ENCODE measurements at regions not wholly inside any gene's neighbourhood (a gene's known extent, or its start where the extent isn't known, plus 50 kb on each side); places are given as distances from the start of the nearest gene placed in this dataset.

- no peaks in the 10 kb centered on the region for H3K36me3 ChIP-seq (ENCODE audit: control insufficient read depth, insufficient read depth, low read length)
- DNase-seq: peak; percentile 89
- WGBS, 2 experiments (ENCODE audit: insufficient coverage in 1 of 2, insufficient read length in 1 of 2): 61 to 79% methylated on average over 3 to 42 of the region's 42 CpGs
- no peaks in the 10 kb centered on the region for H3K36me3 Mint-ChIP-seq (ENCODE audit: low read depth)
- H3K27ac Mint-ChIP-seq: no peak overlapping the region
- H3K4me1 ChIP-seq (ENCODE audit: control insufficient read depth, insufficient read depth, low read length): no peaks in the 10 kb centered on the region
- H3K9ac ChIP-seq (ENCODE audit: extremely low read depth, low read length, poor library complexity, severe bottlenecking): no peak overlapping the region
- H3K4me1 Mint-ChIP-seq: no peaks in the 10 kb centered on the region
- peaks cover 25% of the 10 kb centered on the region for H3K27me3 Mint-ChIP-seq (ENCODE audit: insufficient read depth)
- H3K9me3 Mint-ChIP-seq: no peaks in the 10 kb centered on the region
- no peak overlapping the region for H3K4me3 ChIP-seq (ENCODE audit: low read length)
- H3K27me3 ChIP-seq (ENCODE audit: control insufficient read depth, insufficient read depth, low read length, poor library complexity, severe bottlenecking): peaks cover 8% of the 10 kb centered on the region
- TF ChIP-seq CTCF (conservative IDR thresholded peaks at IDR 0.05): peak; percentile 93
- no peak overlapping the region for H3K27ac ChIP-seq (ENCODE audit: low read depth, low read length)
- no peak overlapping the region for H3K4me3 Mint-ChIP-seq
- no peaks in the 10 kb centered on the region for H3K9me3 ChIP-seq (ENCODE audit: control insufficient read depth, low read length)
These were observed 464.5 kb downstream of the ICE1 start for GRCh38 chr5:5886812-5887486.

DNA sequence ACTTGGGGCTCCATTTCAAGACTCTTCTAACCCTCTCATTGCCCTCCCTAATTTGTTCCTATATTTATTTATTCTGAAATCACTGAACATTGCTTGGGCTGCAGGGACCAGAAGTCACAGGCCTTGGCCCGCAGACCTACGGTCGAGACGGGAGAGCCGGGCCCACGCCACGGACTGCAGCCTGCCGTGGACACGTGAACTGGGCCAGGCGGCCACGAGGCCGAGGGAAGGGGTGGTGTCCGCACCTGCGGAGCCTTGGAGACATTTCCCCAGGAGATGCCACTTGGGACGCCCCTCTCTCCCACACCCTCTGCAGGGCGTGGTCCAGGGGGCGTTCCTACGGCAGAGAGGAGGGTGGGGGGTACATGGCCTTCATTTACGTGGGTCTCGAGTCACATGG, 463.9 kb downstream of the ICE1 start:
- Mint-ChIP-seq H3K4me1 (no peaks in the 10 kb centered on the region), H3K4me3 (no peak overlapping the region), H3K27me3 (ENCODE audit: insufficient read depth) (peaks cover 25% of the 10 kb centered on the region), H3K27ac (no peak overlapping the region), H3K9me3 (no peaks in the 10 kb centered on the region), H3K36me3 (ENCODE audit: low read depth) (no peaks in the 10 kb centered on the region)
- H3K27me3 ChIP-seq (ENCODE audit: control insufficient read depth, insufficient read depth, low read length, poor library complexity, severe bottlenecking): peaks cover 8% of the 10 kb centered on the region
- H3K9me3 ChIP-seq (ENCODE audit: control insufficient read depth, low read length): no peaks in the 10 kb centered on the region
- H3K4me1 ChIP-seq (ENCODE audit: control insufficient read depth, insufficient read depth, low read length): no peaks in the 10 kb centered on the region
- no peak for TF ChIP-seq CTCF (conservative IDR thresholded peaks at IDR 0.05)
- no peak overlapping the region for H3K4me3 ChIP-seq (ENCODE audit: low read length)
- H3K9ac ChIP-seq (ENCODE audit: extremely low read depth, low read length, poor library complexity, severe bottlenecking): no peak overlapping the region
- no peak for DNase-seq
- no peak overlapping the region for H3K27ac ChIP-seq (ENCODE audit: low read depth, low read length)
- WGBS, 2 experiments (ENCODE audit: insufficient coverage in 1 of 2, insufficient read length in 1 of 2): 91 to 96% methylated on average over 14 to 20 of the region's 20 CpGs
- no peaks in the 10 kb centered on the region for H3K36me3 ChIP-seq (ENCODE audit: control insufficient read depth, insufficient read depth, low read length)

- Histone ChIP-seq H3K27me3 (ENCODE audit: control insufficient read depth, insufficient read depth, low read length, poor library complexity, severe bottlenecking) (peaks cover 8% of the 10 kb centered on the region), H3K4me1 (ENCODE audit: control insufficient read depth, insufficient read depth, low read length) (no peaks in the 10 kb centered on the region), H3K9ac (ENCODE audit: extremely low read depth, low read length, poor library complexity, severe bottlenecking) (no peak overlapping the region), H3K9me3 (ENCODE audit: control insufficient read depth, low read length) (no peaks in the 10 kb centered on the region), H3K36me3 (ENCODE audit: control insufficient read depth, insufficient read depth, low read length) (no peaks in the 10 kb centered on the region), H3K27ac (ENCODE audit: low read depth, low read length) (no peak overlapping the region), H3K4me3 (ENCODE audit: low read length) (no peak overlapping the region)
- no peaks in the 10 kb centered on the region for H3K4me1 Mint-ChIP-seq
- no peak for DNase-seq
- H3K4me3 Mint-ChIP-seq: no peak overlapping the region
- H3K27me3 Mint-ChIP-seq (ENCODE audit: insufficient read depth): peaks cover 25% of the 10 kb centered on the region
- no peaks in the 10 kb centered on the region for H3K9me3 Mint-ChIP-seq
- no peaks in the 10 kb centered on the region for H3K36me3 Mint-ChIP-seq (ENCODE audit: low read depth)
- WGBS, 2 experiments (ENCODE audit: insufficient coverage in 1 of 2, insufficient read length in 1 of 2): 92 to 98% methylated on average over 7 to 8 of the region's 8 CpGs
- H3K27ac Mint-ChIP-seq: no peak overlapping the region
- no peak for TF ChIP-seq CTCF (conservative IDR thresholded peaks at IDR 0.05)
These were observed 463.3 kb downstream of the ICE1 start for GRCh38 chr5:5885782-5886181.
